Psoas muscle (tissue), 7 donors: ENCODE measurements at regions not wholly inside any gene's neighbourhood (a gene's known extent, or its start where the extent isn't known, plus 50 kb on each side); places are given as distances from the start of the nearest gene placed in this dataset.
A peak's percentile ranks its signal among the peaks of the same experiment; 100 is the strongest.

Source experiments
- ATAC-seq, 4 donors: fragments of 200-7000 bp; cut with Tn5 transposase; one replicate each; pipeline ENCODE4 v1.9.1; 2020; ENCODE audit warnings: moderate library complexity in 3 of 4, mild to moderate bottlenecking in 2 of 4
- DNase-seq, 2 donors: peaks; one replicate each; pipeline ENCODE4 v3.0.0-alpha.2; 2020
- H3K27ac ChIP-seq: fragments of 200-600 bp; one replicate; pipeline ENCODE4 v1.8.0; 2022
- H3K27me3 ChIP-seq, 3 donors: fragments of 200-600 bp in 1 of 3; one replicate each; pipeline versions ENCODE4 v1.6.1 to v1.8.0; 2013 to 2022; ENCODE audit warnings: low read length in 2 of 3, mild to moderate bottlenecking in 2 of 3, moderate library complexity in 1 of 3; ENCODE audit not compliant: insufficient read depth in 3 of 3
- H3K36me3 ChIP-seq, 2 donors: fragments of 200-600 bp in 1 of 2; one replicate each; pipeline versions ENCODE4 v1.6.1 to v1.8.0; 2013 to 2022; ENCODE audit warnings: low read depth in 1 of 2, mild to moderate bottlenecking in 1 of 2, moderate library complexity in 1 of 2; ENCODE audit not compliant: insufficient read depth in 1 of 2
- H3K4me1 ChIP-seq: fragments of 200-600 bp; one replicate; pipeline ENCODE4 v1.8.0; 2022
- H3K4me3 ChIP-seq: fragments of 200-600 bp; one replicate; pipeline ENCODE4 v1.8.0; 2022; ENCODE audit warnings: mild to moderate bottlenecking
- H3K9me3 ChIP-seq: fragments of 200-600 bp; one replicate; pipeline ENCODE4 v1.8.0; 2022
- WGBS, 3 donors: extraction: QIAGEN DNeasy Blood & Tissue Kit; methylation state at CpG; one replicate each; pipeline versions ENCODE4 v1.1.6 to v1.1.7; 2013; 5-methylcytosine and 5-hydroxymethylcytosine counted together
- intact Hi-C, 2 donors: fragments of 100-400 bp; cut with DNase I; formaldehyde crosslinking; loops; one replicate each; pipeline versions ENCODE4 v1.11.0 to v1.14.2; 2022
- TF ChIP-seq, protein P1 (sequence below): fragments of 200-600 bp; IDR thresholded peaks from one replicate; pipeline ENCODE4 v1.8.0; 2022; ENCODE audit warnings: antibody characterized with exemption
- donor health status: healthy with polysubstance abuse.
- donor health status: DM: no; HTN: no; CAD: no; lungs with moderate emphysema.
- donor health status: Bipolar disorder and iron deficiency.
- donor health status: healthy.
- donor health status: DM: yes; HTN: yes; CAD: no.
- donor health status: DM: no; HTN: no; CAD: no.
- donor health status: DM: yes; HTN: yes; CAD: no.

DNA sequence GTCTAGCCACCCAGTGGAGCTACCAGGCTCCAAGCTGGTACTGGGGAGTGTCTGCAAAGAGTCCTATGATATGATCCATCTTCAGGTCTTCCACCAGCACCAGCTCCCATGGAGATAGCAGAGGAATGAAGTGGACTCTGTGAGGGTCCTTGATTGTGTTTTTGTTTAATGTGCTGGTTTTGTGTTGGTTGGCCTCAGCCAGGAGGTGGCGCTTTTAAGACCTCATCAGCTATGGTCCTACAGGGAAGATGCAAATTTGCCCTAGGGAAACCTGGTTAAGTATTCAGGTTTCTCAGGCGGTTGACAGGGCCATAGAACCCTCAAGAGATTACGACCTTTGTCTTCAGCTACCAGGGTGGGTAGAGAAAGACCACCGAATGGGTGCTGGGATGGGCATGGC, 1141.1 kb downstream of the STIM2 start:
- H3K4me3 ChIP-seq: no peak overlapping the region
- TF ChIP-seq, protein P1, sequence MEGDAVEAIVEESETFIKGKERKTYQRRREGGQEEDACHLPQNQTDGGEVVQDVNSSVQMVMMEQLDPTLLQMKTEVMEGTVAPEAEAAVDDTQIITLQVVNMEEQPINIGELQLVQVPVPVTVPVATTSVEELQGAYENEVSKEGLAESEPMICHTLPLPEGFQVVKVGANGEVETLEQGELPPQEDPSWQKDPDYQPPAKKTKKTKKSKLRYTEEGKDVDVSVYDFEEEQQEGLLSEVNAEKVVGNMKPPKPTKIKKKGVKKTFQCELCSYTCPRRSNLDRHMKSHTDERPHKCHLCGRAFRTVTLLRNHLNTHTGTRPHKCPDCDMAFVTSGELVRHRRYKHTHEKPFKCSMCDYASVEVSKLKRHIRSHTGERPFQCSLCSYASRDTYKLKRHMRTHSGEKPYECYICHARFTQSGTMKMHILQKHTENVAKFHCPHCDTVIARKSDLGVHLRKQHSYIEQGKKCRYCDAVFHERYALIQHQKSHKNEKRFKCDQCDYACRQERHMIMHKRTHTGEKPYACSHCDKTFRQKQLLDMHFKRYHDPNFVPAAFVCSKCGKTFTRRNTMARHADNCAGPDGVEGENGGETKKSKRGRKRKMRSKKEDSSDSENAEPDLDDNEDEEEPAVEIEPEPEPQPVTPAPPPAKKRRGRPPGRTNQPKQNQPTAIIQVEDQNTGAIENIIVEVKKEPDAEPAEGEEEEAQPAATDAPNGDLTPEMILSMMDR: no peak
- no peaks in the 10 kb centered on the region for H3K4me1 ChIP-seq
- H3K27ac ChIP-seq: no peak overlapping the region
- H3K36me3 ChIP-seq: no peaks in the 10 kb centered on the region
- ATAC-seq (no peak), DNase-seq (no peak)
- WGBS, 3 donors: 90 to 94% (median 91%) methylated on average over 4 of the region's 4 CpGs
- H3K9me3 ChIP-seq: no peaks in the 10 kb centered on the region
- intact Hi-C loops: no loop called here
- H3K27me3 ChIP-seq: no peaks in the 10 kb centered on the region

- Histone ChIP-seq H3K36me3 (no peaks in the 10 kb centered on the region), H3K4me3 (no peak overlapping the region), H3K27me3 (no peaks in the 10 kb centered on the region), H3K4me1 (no peaks in the 10 kb centered on the region), H3K9me3 (no peaks in the 10 kb centered on the region), H3K27ac (no peak overlapping the region)
- intact Hi-C loops: no loop called here
- no peak for DNase-seq
- TF ChIP-seq, protein P1: no peak
- ATAC-seq: no peak
Observed at GRCh38 chr4:28004520-28004919, 1143.9 kb downstream of the STIM2 start.

- DNase-seq (peak in 1 of 2 donors; percentile 9), ATAC-seq (no peak)
- no peaks in the 10 kb centered on the region for H3K27me3 ChIP-seq
- no peaks in the 10 kb centered on the region for H3K9me3 ChIP-seq
- H3K4me3 ChIP-seq: no peak overlapping the region
- H3K27ac ChIP-seq: no peak overlapping the region
- TF ChIP-seq, protein P1: no peak
- intact Hi-C loops: no loop called here
- H3K4me1 ChIP-seq: no peaks in the 10 kb centered on the region
- no peaks in the 10 kb centered on the region for H3K36me3 ChIP-seq
- WGBS, 3 donors: 92 to 93% (median 93%) methylated on average over 12 of the region's 12 CpGs
Observed at GRCh38 chr4:28006021-28006420, 1145.4 kb downstream of the STIM2 start.

GRCh38 chr4:28007693-28008092, 1147.1 kb downstream of the STIM2 start:
- Histone ChIP-seq H3K9me3 (no peaks in the 10 kb centered on the region), H3K36me3 (no peaks in the 10 kb centered on the region), H3K27me3 (no peaks in the 10 kb centered on the region), H3K27ac (no peak overlapping the region), H3K4me3 (no peak overlapping the region), H3K4me1 (no peaks in the 10 kb centered on the region)
- no peak for ATAC-seq
- TF ChIP-seq, protein P1: no peak
- 58 to 69% (median 59%) methylated on average over 4 of the region's 4 CpGs for WGBS, 3 donors
- DNase-seq: no peak
- intact Hi-C loops: no loop called here

DNA sequence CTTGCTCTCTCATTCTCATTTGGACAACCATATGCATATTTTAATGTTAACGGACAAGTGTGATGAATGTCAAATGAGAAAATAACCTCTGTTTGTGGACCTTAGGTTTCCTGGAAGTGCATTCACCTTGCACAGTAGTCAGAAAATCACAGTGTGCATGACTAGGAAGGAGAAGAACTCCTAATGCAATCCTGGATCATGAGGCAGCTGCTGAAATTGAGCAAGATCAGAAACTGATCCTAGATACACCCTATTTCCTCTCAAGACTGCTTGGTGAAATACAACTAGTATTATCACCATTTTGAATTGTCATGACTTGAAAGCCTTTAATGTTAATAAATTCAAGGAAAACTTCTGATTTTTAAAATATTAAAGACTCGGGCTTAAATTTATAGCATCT, 1148.9 kb downstream of the STIM2 start:
- H3K9me3 ChIP-seq: no peaks in the 10 kb centered on the region
- TF ChIP-seq, protein P1: no peak
- no peak for ATAC-seq
- H3K4me1 ChIP-seq: no peaks in the 10 kb centered on the region
- H3K27me3 ChIP-seq: no peaks in the 10 kb centered on the region
- intact Hi-C loops: no loop called here
- no peak for DNase-seq
- H3K27ac ChIP-seq: no peak overlapping the region
- H3K36me3 ChIP-seq: no peaks in the 10 kb centered on the region
- no peak overlapping the region for H3K4me3 ChIP-seq
- 81 to 82% (median 82%) methylated on average over 2 of the region's 2 CpGs for WGBS, 3 donors
